ENCODE measurements at regions not wholly inside any gene's neighbourhood (a gene's known extent, or its start where the extent isn't known, plus 50 kb on each side); places are given as distances from the start of the nearest gene placed in this dataset.
A peak's percentile ranks its signal among the peaks of the same experiment; 100 is the strongest.

- TF ChIP-seq EP300 (conservative IDR thresholded peaks at IDR 0.05; ENCODE audit: poor library complexity, severe bottlenecking) (peak; percentile 42), CTCF (IDR thresholded peaks at IDR 0.05; ENCODE audit: poor library complexity, severe bottlenecking) (no peak)
Measured at GRCh38 chr6:163955756-163956155, 541.2 kb downstream of the QKI start.

Data from neural cell (in vitro differentiated cells).